Nephron progenitor cell (in vitro differentiated cells): ENCODE measurements at regions not wholly inside any gene's neighbourhood (a gene's known extent, or its start where the extent isn't known, plus 50 kb on each side); places are given as distances from the start of the nearest gene placed in this dataset.

Experiments used
- DNase-seq: peaks from one replicate; pipeline ENCODE4 v3.0.0; 2021
- H3K27ac Mint-ChIP-seq: 2 replicates; pipeline ENCODE4 v1.8.0; 2021; ENCODE audit warnings: mild to moderate bottlenecking, moderate library complexity, mixed read lengths
- H3K27me3 Mint-ChIP-seq: 2 replicates; pipeline ENCODE4 v1.8.0; 2021; ENCODE audit warnings: mild to moderate bottlenecking, low read depth, mixed read lengths; ENCODE audit not compliant: poor library complexity
- H3K36me3 Mint-ChIP-seq: 2 replicates; pipeline ENCODE4 v1.8.0; 2021; ENCODE audit warnings: low read depth, mixed read lengths
- H3K4me1 Mint-ChIP-seq: 2 replicates; pipeline ENCODE4 v1.8.0; 2021; ENCODE audit warnings: mixed read lengths
- H3K4me3 Mint-ChIP-seq: 2 replicates; pipeline ENCODE4 v1.8.0; 2021; ENCODE audit warnings: mild to moderate bottlenecking, moderate library complexity, mixed read lengths
- H3K9me3 Mint-ChIP-seq: 2 replicates; pipeline ENCODE4 v1.8.0; 2021; ENCODE audit warnings: mild to moderate bottlenecking, moderate library complexity, mixed read lengths
- CTCF ChIP-seq: fragments of 200-600 bp; sonication (generic); IDR thresholded peaks from 2 replicates; pipeline ENCODE4 v1.5.0; 2021; ENCODE audit warnings: antibody characterized with exemption

- Mint-ChIP-seq H3K9me3 (peaks cover 36% of the 10 kb centered on the region), H3K27me3 (peaks cover 8% of the 10 kb centered on the region), H3K27ac (no peak overlapping the region), H3K4me1 (peaks cover 22% of the 10 kb centered on the region), H3K4me3 (no peak overlapping the region), H3K36me3 (no peaks in the 10 kb centered on the region)
- no peak for DNase-seq
- no peak for TF ChIP-seq CTCF
These were observed 124.6 kb upstream of the CAMK1G start for GRCh38 chr1:209458921-209459320.

- Mint-ChIP-seq H3K36me3 (no peaks in the 10 kb centered on the region), H3K4me1 (peaks cover 13% of the 10 kb centered on the region), H3K4me3 (no peak overlapping the region), H3K9me3 (peaks cover 40% of the 10 kb centered on the region), H3K27ac (no peak overlapping the region), H3K27me3 (peaks cover 8% of the 10 kb centered on the region)
- no peak for DNase-seq
- no peak for TF ChIP-seq CTCF
These were observed 122.3 kb upstream of the CAMK1G start for GRCh38 chr1:209461168-209461567.

DNA sequence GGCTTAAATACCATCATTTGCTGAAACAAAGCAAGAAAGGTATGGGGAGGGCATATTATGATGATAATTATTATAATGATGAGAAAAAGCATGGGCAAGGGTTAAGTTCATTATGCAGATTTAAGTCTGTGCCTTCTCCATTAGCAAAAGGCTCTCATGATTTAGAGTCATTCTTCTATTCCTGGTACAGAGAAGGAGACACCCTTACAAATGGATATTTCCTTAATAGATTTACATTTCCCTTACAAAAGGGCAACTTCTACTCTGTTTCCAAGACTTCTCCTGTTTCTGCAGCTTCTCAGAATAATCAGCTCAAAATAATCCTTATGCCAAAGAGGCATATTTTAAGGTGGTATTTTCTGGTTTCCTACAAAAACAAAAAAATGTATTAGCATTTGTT, 121.1 kb upstream of the CAMK1G start:
- H3K36me3 Mint-ChIP-seq, result no peaks in the 10 kb centered on the region
- peaks cover 5% of the 10 kb centered on the region for H3K27me3 Mint-ChIP-seq
- peaks cover 40% of the 10 kb centered on the region for H3K9me3 Mint-ChIP-seq
- no peak for TF ChIP-seq CTCF
- H3K4me3 Mint-ChIP-seq, result no peak overlapping the region
- no peak overlapping the region for H3K27ac Mint-ChIP-seq
- peaks cover under 1% of the 10 kb centered on the region for H3K4me1 Mint-ChIP-seq
- no peak for DNase-seq

DNA sequence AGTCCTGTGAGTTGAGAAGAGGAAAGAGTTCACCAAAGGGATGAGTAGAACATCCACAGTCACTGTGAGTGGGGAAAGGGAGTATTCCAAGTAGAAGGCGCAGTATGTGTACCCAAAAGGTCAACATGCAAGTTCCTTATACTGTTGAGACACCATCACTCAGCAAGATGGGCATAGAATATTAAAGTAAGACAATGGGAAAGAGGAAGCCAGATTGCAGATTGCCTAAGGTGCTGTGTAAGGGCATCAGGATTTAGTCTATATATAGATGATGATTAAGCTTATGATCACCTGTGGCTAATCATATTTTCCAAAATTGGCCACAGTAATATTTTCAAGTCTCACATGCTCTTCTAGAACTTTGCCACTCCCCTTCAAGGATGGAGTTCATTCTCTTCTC, 120.1 kb upstream of the CAMK1G start:
- Mint-ChIP-seq H3K27me3 (peaks cover 5% of the 10 kb centered on the region), H3K4me3 (no peak overlapping the region), H3K4me1 (no peaks in the 10 kb centered on the region), H3K36me3 (no peaks in the 10 kb centered on the region), H3K9me3 (peaks cover 40% of the 10 kb centered on the region), H3K27ac (no peak overlapping the region)
- TF ChIP-seq CTCF, result no peak
- DNase-seq, result no peak

DNA sequence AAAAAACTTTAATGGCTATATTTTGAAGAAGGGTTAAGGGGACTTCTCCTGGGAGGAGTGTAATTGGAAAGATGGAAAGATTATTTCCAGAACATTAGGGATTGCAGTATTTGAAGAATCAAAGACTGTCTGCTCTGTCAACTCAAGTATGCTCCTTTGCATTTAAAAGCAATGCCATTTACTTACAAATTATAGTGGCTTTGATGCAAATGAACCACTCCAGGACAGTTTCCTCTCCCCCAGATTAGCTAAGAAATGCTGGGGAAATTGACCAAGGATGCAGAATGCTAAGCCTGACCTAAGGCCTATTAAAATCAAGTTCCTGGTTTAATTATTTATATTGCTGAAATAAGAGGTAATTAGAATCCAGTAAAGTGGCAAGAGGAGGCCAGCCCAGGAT, 110.5 kb upstream of the CAMK1G start:
- no peak for DNase-seq
- Mint-ChIP-seq H3K9me3 (peaks cover 43% of the 10 kb centered on the region), H3K36me3 (peaks cover 4% of the 10 kb centered on the region), H3K4me1 (no peaks in the 10 kb centered on the region), H3K27me3 (peaks cover 4% of the 10 kb centered on the region), H3K4me3 (no peak overlapping the region), H3K27ac (no peak overlapping the region)
- TF ChIP-seq CTCF, result no peak

DNA sequence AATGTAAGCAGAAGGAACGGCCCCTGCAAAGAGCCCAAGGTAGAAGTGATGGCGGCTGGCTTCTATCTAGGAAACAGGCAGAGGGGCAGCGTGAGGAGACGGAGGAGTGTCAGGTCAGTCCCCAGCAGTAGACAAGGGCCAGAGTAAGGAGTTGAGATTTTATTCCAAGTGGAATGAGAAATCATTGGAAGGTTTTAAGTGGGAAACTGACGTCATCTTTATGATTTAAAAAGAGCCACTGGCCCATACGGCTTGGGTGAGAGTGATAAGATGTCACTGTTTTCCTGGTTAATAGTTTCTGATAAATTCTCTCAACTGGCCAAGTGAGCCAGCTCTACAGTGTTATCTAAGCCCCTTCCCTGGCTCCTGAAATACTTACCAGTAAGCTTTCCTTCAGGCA, 103.2 kb upstream of the CAMK1G start:
- no peak overlapping the region for H3K27ac Mint-ChIP-seq
- no peaks in the 10 kb centered on the region for H3K36me3 Mint-ChIP-seq

More for the DNA sequence above, 103.2 kb upstream of the CAMK1G start:
- no peak for DNase-seq
- Mint-ChIP-seq H3K4me3 (no peak overlapping the region), H3K9me3 (peaks cover 3% of the 10 kb centered on the region), H3K27me3 (peaks cover 13% of the 10 kb centered on the region), H3K4me1 (no peaks in the 10 kb centered on the region)
- no peak for TF ChIP-seq CTCF
